GM18517 (cell line): ENCODE measurements at regions not wholly inside any gene's neighbourhood (a gene's known extent, or its start where the extent isn't known, plus 50 kb on each side); places are given as distances from the start of the nearest gene placed in this dataset.

ENCODE experiments used
- ATAC-seq: cut with Tn5 transposase; IDR thresholded peaks from one replicate; pipeline ENCODE4 v1.9.1; 2021; ENCODE audit warnings: mild to moderate bottlenecking, moderate library complexity; ENCODE audit not compliant: unreplicated experiment

DNA sequence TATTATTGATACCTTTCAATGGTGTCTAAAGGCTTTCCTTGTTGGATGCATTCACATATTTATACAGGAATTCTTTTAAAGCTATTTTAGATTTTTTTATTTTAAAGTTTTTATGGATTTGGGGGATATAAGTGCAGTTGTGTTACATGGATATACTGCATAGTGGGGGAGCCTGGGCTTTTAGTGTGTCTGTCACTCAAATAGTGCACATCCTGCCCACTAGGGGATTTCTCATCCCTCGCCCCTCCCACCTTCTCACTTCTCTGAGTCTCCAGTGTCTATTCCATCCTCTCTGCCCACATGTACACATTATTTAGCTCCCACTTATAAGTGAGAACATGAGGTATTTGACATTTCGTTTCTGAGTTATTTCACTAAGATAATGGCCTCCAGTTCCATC, 154.0 kb upstream of the MKI67 start:
- ATAC-seq = no peak

- no peak for ATAC-seq
Measured at GRCh38 chr10:128281343-128281742, 155.1 kb upstream of the MKI67 start.

DNA sequence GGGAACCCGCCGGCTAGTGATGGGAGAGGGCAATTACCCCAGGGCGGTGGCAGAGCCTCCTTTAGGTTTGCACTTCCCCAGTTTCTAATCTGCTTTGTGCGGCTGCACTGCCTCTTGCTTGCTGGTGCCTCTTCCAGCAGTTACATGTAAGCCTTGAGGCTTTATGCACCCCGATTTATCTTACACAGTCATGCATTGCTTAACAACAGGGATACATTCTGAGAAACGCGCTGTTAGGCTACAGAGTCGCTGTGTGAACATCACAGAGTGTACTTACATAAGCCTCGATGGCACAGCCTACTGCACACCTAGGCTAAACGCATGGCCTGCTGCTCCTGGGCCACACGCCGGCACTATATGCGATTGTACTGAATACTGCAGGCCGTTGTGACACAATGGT, 155.6 kb upstream of the MKI67 start:
- ATAC-seq = no peak

- no peak for ATAC-seq
Measured at GRCh38 chr10:128286141-128286761, 160.0 kb upstream of the MKI67 start.

GRCh38 chr10:128286762-128287500, 160.7 kb upstream of the MKI67 start:
- no peak for ATAC-seq

GRCh38 chr10:128287921-128288320, 161.7 kb upstream of the MKI67 start:
- no peak for ATAC-seq

DNA sequence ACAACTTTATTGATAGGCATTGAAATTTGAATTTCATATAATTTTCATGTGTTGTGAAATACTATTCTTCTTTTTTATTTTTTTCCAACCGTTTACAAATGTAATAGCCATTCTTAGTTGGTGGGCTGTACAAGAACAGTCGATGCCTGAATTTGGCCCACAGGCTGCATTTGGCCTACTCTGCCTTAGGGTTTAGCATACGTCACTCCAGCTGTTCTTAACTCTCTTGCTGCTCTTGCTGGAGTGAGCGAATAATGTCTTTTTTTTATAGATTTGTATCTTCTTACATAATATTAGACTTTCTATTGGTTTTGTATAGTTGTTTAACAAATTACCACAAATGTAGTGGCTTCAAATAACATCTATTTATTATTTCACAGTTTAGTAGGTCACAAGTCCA, 163.4 kb upstream of the MKI67 start:
- ATAC-seq = no peak

DNA sequence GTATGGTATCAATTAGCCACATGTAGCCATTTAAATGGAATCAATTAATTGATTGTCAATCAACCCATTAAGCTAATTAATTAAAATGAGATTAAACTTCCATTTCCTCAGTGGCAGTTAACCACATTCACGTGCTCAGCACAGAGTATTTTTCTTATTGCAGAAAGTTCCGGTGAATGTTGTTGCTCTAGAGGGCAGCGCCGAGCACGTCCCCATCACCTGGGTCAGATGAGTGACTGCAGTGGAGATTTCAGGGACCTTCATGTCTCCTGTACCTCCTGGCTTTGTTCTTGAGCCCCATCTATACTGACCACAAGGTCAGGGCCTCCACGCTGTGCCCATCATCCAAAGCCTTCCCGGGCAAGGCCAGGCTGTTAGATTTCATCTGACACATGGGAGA, 168.8 kb upstream of the MKI67 start:
- ATAC-seq = no peak

GRCh38 chr10:128296253-128297007, 170.2 kb upstream of the MKI67 start:
- no peak for ATAC-seq

GRCh38 chr10:128297709-128298378, 171.6 kb upstream of the MKI67 start:
- no peak for ATAC-seq

DNA sequence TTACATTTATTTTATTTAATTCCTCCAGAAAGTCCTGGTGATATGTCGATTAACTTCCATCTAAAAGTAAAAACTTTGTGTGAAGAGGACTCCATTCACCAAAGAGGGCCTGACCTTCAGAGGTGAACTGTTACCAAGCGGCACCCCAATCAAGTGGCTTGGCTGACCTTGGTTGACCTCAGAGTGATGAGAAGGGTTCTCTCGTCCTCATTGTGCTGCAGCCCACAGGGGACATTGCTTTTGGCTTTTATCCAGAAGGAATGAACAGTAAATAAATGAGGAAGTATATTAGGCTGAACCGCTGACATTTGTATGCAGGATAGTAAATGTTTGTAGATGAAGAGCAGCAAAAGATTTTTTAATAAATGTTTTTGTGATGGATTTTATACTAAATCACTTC, 172.4 kb upstream of the MKI67 start:
- no peak for ATAC-seq

DNA sequence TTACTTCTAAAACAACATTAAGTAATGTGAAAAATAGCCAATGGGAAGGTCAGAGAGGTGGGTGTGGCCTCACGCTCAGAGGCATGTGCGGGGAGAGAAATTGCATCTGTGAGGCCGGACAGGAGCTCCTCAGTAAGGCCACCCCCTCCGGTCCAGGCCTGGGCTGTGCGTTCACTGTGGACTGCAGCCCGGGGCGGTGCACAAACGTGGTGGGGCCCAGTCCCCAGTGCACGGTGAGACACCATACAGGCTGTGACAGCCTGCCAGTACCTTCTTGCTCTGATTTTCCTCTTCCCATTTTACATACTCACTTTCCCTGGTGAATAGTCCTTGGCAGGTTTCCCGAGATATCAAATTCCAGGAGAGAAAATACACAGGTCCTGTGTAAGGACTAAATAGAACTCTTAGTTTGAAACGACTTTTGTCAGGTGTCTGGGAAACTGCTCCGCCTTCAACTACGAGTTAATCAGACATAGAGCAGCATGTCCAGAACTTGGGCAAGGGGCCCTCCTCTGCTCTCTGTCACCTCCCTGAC, 174.1 kb upstream of the MKI67 start:
- ATAC-seq = no peak

GRCh38 chr10:128301051-128301450, 174.8 kb upstream of the MKI67 start:
- ATAC-seq = no peak

- ATAC-seq = no peak
Measured at GRCh38 chr10:128302808-128303207, 176.6 kb upstream of the MKI67 start.

GRCh38 chr10:128304271-128304670, 178.0 kb upstream of the MKI67 start:
- ATAC-seq = no peak

- ATAC-seq = no peak
Measured at GRCh38 chr10:128305601-128306345, 179.6 kb upstream of the MKI67 start.

DNA sequence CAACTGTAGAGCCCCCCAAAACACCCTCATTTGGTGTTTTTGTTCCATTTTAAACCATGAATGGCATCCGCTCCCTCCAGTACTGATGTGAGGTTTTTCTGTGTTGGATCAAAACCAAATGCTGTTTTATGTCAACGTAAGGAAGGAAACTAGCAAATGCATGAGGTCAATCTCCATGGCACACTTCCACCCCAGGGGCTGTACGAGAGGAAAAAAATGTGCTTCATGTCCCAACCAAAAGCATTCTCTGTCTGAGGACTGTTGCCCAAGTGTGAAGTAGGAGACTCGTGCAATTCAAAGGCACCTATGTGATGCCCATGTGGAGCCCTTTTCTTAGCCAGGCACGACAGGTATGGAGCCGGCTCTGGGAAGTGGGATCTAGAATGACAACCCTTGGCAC, 180.3 kb upstream of the MKI67 start:
- ATAC-seq = no peak

DNA sequence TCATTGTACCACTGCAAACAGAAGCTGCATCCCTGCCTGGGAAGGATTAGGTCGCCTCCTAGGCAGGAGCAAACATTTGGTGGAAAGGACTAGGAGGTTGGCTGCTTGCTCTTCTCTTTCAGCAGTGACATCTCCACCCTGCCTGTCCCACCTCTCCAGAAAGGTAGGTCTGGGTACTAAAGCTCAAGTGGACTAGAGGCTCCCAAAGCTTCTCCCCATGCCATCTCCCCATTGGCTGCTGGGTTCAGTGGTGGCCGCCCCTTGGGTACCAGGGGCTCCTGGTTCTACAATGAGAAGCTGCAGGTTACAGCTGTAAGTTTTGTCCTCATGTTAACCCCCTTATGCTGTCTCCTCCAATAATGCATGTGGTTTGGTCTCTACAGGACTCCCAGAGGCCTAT, 180.7 kb upstream of the MKI67 start:
- no peak for ATAC-seq

DNA sequence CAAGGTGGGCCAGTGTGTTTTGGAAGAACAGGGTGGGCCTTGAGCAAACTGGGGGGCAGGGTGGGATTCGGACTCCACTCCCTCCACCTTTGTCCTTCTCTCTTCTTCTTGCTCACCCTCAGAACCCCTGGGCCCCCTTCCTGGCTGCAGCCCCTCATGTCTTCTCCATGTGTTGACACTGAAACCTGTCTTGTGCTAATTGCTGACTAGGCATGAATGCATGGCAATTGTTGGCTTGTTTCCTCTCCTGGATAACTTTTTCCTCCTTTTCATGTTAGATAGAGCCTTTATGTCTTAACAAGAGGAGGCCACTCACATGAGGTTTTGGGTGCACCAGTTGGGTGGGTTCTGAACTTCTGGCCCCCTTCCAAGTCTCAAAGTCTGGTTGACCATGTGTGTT, 181.6 kb upstream of the MKI67 start:
- ATAC-seq = no peak

DNA sequence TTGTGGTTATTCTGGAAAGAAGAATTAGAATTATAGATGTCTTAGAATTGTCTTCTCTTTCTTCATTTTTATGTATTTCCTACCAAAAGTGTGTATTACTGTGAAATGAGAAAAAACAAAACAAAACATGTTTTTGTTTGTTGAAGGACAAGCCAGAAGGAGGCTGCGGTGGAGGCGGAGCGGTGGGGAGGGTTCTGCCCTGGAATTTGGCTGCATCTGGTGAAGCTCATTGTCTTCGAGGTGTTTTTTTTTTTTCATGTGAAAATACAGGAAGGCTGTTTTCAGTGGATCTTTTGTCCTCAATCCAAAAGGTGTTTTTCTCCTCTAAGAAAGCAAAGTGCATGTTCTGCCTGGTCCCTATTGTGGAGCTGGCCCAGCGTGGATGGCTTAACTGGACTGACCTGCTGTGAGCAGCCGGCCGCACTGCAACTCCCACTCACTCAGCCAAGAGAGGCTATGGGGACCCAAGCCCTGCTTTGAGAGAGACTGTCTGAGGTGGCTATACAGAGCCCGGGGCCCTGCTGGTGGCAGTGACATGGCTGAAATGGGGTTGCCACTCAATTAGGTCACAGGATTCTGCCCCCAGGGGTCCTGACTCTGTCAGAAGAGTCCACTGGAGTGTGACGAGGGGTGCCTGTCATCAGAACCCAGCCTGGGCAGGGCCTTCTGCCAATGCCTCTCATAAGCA, 184.9 kb upstream of the MKI67 start:
- ATAC-seq = no peak
